Stimulated activated CD4-positive, alpha-beta T cell treated with anti-CD3 and anti-CD28 coated beads, Interleukin-1b, Interleukin-23, amount 100 ng/mL, for 24 hours (primary cell): ENCODE measurements at regions not wholly inside any gene's neighbourhood (a gene's known extent, or its start where the extent isn't known, plus 50 kb on each side); places are given as distances from the start of the nearest gene placed in this dataset.

ENCODE experiments used
- DNase-seq, 4 experiments: peaks; one replicate each; pipeline ENCODE4 v3.0.0-alpha.2; 2020; ENCODE audit warnings: low read depth in 4 of 4, low spot score in 1 of 4

GRCh38 chr4:178264001-178264400 lies 821.8 kb upstream of the AGA start:
- DNase-seq, result no peak

- DNase-seq, result no peak
These were observed 829.1 kb upstream of the AGA start for GRCh38 chr4:178271386-178271785.

GRCh38 chr4:178273168-178273567 lies 830.9 kb upstream of the AGA start:
- DNase-seq, result no peak

- no peak for DNase-seq
These were observed 833.6 kb upstream of the AGA start for GRCh38 chr4:178275671-178276360.

GRCh38 chr4:178280362-178280761 lies 838.1 kb upstream of the AGA start:
- DNase-seq, result no peak

GRCh38 chr4:178288462-178288861 lies 846.2 kb upstream of the AGA start:
- DNase-seq, result no peak

- no peak for DNase-seq
These were observed 851.4 kb upstream of the AGA start for GRCh38 chr4:178293601-178294000.

- DNase-seq, result no peak
These were observed 854.4 kb upstream of the AGA start for GRCh38 chr4:178296669-178297068.

- no peak for DNase-seq
These were observed 864.3 kb upstream of the AGA start for GRCh38 chr4:178306565-178306964.

- DNase-seq, result no peak
These were observed 867.7 kb upstream of the AGA start for GRCh38 chr4:178309890-178310289.

- no peak for DNase-seq
These were observed 869.8 kb upstream of the AGA start for GRCh38 chr4:178311997-178312396.

GRCh38 chr4:178314287-178314686 lies 872.0 kb upstream of the AGA start:
- DNase-seq, result no peak

- no peak for DNase-seq
These were observed 874.0 kb upstream of the AGA start for GRCh38 chr4:178316211-178316610.

- DNase-seq, result no peak
These were observed 877.8 kb upstream of the AGA start for GRCh38 chr4:178320003-178320402.

GRCh38 chr4:178322524-178323183 lies 880.4 kb upstream of the AGA start:
- DNase-seq, result no peak

GRCh38 chr4:178329226-178329872 lies 887.1 kb upstream of the AGA start:
- no peak for DNase-seq

GRCh38 chr4:178333355-178333754 lies 891.1 kb upstream of the AGA start:
- DNase-seq, result no peak

GRCh38 chr4:178339769-178340168 lies 897.5 kb upstream of the AGA start:
- DNase-seq, result no peak

GRCh38 chr4:178340468-178340867 lies 898.2 kb upstream of the AGA start:
- DNase-seq, result no peak

- no peak for DNase-seq
These were observed 901.9 kb upstream of the AGA start for GRCh38 chr4:178344096-178344495.

GRCh38 chr4:178347111-178347510 lies 904.9 kb upstream of the AGA start:
- no peak for DNase-seq

- DNase-seq, result no peak
These were observed 907.4 kb upstream of the AGA start for GRCh38 chr4:178349601-178350000.
